CD14-positive monocyte (primary cell): ENCODE measurements at regions not wholly inside any gene's neighbourhood (a gene's known extent, or its start where the extent isn't known, plus 50 kb on each side); places are given as distances from the start of the nearest gene placed in this dataset.

Source experiments
- DNase-seq, 3 donors: peaks; one replicate each; pipeline ENCODE4 v3.0.0-alpha.2; 2011 to 2022
- H2AFZ ChIP-seq: 2 replicates; pipeline ENCODE4 v1.6.0; 2012; ENCODE audit warnings: mild to moderate bottlenecking, low read depth, low read length, inconsistent platforms; ENCODE audit not compliant: insufficient read depth, poor library complexity, severe bottlenecking
- H3K27ac ChIP-seq, 2 donors: 1 replicate in 1 of 2; 2 replicates in 1 of 2; pipeline ENCODE4 v1.5.1; 2012 to 2013; ENCODE audit warnings: low read length in 2 of 2, control low read depth in 1 of 2, inconsistent platforms in 1 of 2, low read depth in 1 of 2, mild to moderate bottlenecking in 1 of 2
- H3K27me3 ChIP-seq, 2 donors: one replicate each; pipeline versions ENCODE4 v1.6.0 to v1.6.1; 2011 to 2013; ENCODE audit warnings: low read length in 2 of 2; ENCODE audit not compliant: control insufficient read depth in 2 of 2, insufficient read depth in 2 of 2
- H3K36me3 ChIP-seq, 2 donors: replicated peaks in 1 of 2; 1 replicate in 1 of 2; 2 replicates in 1 of 2; pipeline versions ENCODE4 v1.5.1 to v1.6.1; 2012 to 2013; ENCODE audit warnings: low read length in 2 of 2, control low read depth in 1 of 2, inconsistent platforms in 1 of 2, mild to moderate bottlenecking in 1 of 2; ENCODE audit not compliant: insufficient read depth in 2 of 2, control insufficient read depth in 1 of 2
- H3K4me1 ChIP-seq, 2 donors: 1 replicate in 1 of 2; 2 replicates in 1 of 2; pipeline versions ENCODE4 v1.5.1 to v1.6.1; 2012 to 2013; ENCODE audit warnings: low read length in 2 of 2, control low read depth in 1 of 2, inconsistent platforms in 1 of 2, mild to moderate bottlenecking in 1 of 2, moderate library complexity in 1 of 2; ENCODE audit not compliant: insufficient read depth in 2 of 2, control insufficient read depth in 1 of 2
- H3K4me2 ChIP-seq: replicated peaks from 2 replicates; pipeline ENCODE3; 2012; ENCODE audit warnings: low read length, moderate library complexity, mild to moderate bottlenecking; ENCODE audit not compliant: poor library complexity, severe bottlenecking; ENCODE audit errors: extremely low read depth
- H3K4me3 ChIP-seq, 3 experiments: fragments of 200-600 bp in 1 of 3; sonication (generic) in 1 of 3; replicated peaks in 1 of 3; 1 replicate in 2 of 3; 2 replicates in 1 of 3; pipeline ENCODE4 v1.5.1; 2011 to 2013; ENCODE audit warnings: low read length in 3 of 3, mild to moderate bottlenecking in 3 of 3, control low read depth in 2 of 3, low read depth in 2 of 3, inconsistent platforms in 1 of 3, moderate library complexity in 1 of 3
- H3K79me2 ChIP-seq: 2 replicates; pipeline ENCODE4 v1.6.0; 2012; ENCODE audit warnings: mild to moderate bottlenecking, control low read depth, inconsistent platforms, low read length, moderate library complexity; ENCODE audit not compliant: insufficient read depth
- H3K9ac ChIP-seq: 2 replicates; pipeline ENCODE4 v1.6.0; 2017; ENCODE audit warnings: low read length, mild to moderate bottlenecking; ENCODE audit not compliant: insufficient read depth, poor library complexity, severe bottlenecking
- H3K9me3 ChIP-seq, 2 donors: replicated peaks in 1 of 2; 1 replicate in 1 of 2; 2 replicates in 1 of 2; pipeline versions ENCODE4 v1.5.1 to v1.6.1; 2012 to 2013; ENCODE audit warnings: low read length in 2 of 2, control low read depth in 1 of 2; ENCODE audit not compliant: control insufficient read depth in 1 of 2, insufficient read depth in 1 of 2
- H4K20me1 ChIP-seq: 2 replicates; pipeline ENCODE4 v1.6.0; 2012; ENCODE audit warnings: mild to moderate bottlenecking, low read length, control low read depth, moderate library complexity; ENCODE audit not compliant: insufficient read depth
- H3K27ac Mint-ChIP-seq, 7 donors: one replicate each; pipeline ENCODE4 v1.8.0; 2020; ENCODE audit warnings: mild to moderate bottlenecking in 7 of 7, mixed read lengths in 7 of 7, moderate library complexity in 6 of 7, inconsistent platforms in 2 of 7
- H3K27me3 Mint-ChIP-seq, 3 donors: one replicate each; pipeline ENCODE4 v1.8.0; 2021 to 2022; ENCODE audit warnings: low read depth in 3 of 3, mild to moderate bottlenecking in 3 of 3, mixed read lengths in 3 of 3, moderate library complexity in 3 of 3, inconsistent platforms in 1 of 3
- H3K36me3 Mint-ChIP-seq, 2 donors: one replicate each; pipeline ENCODE4 v1.8.0; 2020; ENCODE audit warnings: mixed read lengths in 2 of 2, inconsistent platforms in 1 of 2, mild to moderate bottlenecking in 1 of 2
- H3K4me1 Mint-ChIP-seq: one replicate; pipeline ENCODE4 v1.8.0; 2020; ENCODE audit warnings: mild to moderate bottlenecking, mixed read lengths
- H3K4me3 Mint-ChIP-seq, 2 donors: one replicate each; pipeline ENCODE4 v1.8.0; 2020; ENCODE audit warnings: mild to moderate bottlenecking in 2 of 2, mixed read lengths in 2 of 2, moderate library complexity in 1 of 2
- H3K9me3 Mint-ChIP-seq, 7 donors: one replicate each; pipeline ENCODE4 v1.8.0; 2020 to 2022; ENCODE audit warnings: mixed read lengths in 7 of 7, mild to moderate bottlenecking in 6 of 7, moderate library complexity in 6 of 7, inconsistent platforms in 2 of 7
- WGBS: methylation state at CpG from one replicate; pipeline ENCODE4 v1.1.5; 2013; ENCODE audit warnings: missing lambda C conversion rate; ENCODE audit not compliant: insufficient coverage; 5-methylcytosine and 5-hydroxymethylcytosine counted together
- intact Hi-C, 2 donors: fragments of 100-400 bp; cut with micrococcal nuclease; formaldehyde crosslinking; loops; one replicate each; pipeline versions ENCODE4 v1.15.0 to v1.15.1; 2023
- TF ChIP-seq, protein P1 (sequence below): fragments of 200-600 bp; IDR thresholded peaks from one replicate; pipeline ENCODE4 v1.8.0; 2022; ENCODE audit warnings: antibody characterized with exemption, mild to moderate bottlenecking

GRCh38 chr2:16737812-16738211 lies 72.2 kb upstream of the CYRIA start:
- Histone ChIP-seq H3K9me3 (no peaks in the 10 kb centered on the region), H3K4me1 (no peaks in the 10 kb centered on the region), H3K27me3 (no peaks in the 10 kb centered on the region), H3K4me2 (no peak overlapping the region), H3K4me3 (no peak overlapping the region), H3K36me3 (no peaks in the 10 kb centered on the region), H2AFZ (no peak overlapping the region), H3K9ac (no peak overlapping the region), H3K79me2 (no peaks in the 10 kb centered on the region), H4K20me1 (no peaks in the 10 kb centered on the region), H3K27ac (no peak overlapping the region)
- Mint-ChIP-seq H3K9me3 (peaks cover 0 to 2% (median 0%) of the 10 kb centered on the region in 7 donors), H3K4me3 (no peak overlapping the region), H3K27ac (no peak overlapping the region), H3K27me3 (peaks cover 0 to 2% (median 2%) of the 10 kb centered on the region in 3 donors), H3K36me3 (no peaks in the 10 kb centered on the region), H3K4me1 (no peaks in the 10 kb centered on the region)
- no CpG with 5 or more reads among the region's 1 CpG for WGBS
- DNase-seq: no peak
- TF ChIP-seq, protein P1, sequence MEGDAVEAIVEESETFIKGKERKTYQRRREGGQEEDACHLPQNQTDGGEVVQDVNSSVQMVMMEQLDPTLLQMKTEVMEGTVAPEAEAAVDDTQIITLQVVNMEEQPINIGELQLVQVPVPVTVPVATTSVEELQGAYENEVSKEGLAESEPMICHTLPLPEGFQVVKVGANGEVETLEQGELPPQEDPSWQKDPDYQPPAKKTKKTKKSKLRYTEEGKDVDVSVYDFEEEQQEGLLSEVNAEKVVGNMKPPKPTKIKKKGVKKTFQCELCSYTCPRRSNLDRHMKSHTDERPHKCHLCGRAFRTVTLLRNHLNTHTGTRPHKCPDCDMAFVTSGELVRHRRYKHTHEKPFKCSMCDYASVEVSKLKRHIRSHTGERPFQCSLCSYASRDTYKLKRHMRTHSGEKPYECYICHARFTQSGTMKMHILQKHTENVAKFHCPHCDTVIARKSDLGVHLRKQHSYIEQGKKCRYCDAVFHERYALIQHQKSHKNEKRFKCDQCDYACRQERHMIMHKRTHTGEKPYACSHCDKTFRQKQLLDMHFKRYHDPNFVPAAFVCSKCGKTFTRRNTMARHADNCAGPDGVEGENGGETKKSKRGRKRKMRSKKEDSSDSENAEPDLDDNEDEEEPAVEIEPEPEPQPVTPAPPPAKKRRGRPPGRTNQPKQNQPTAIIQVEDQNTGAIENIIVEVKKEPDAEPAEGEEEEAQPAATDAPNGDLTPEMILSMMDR: no peak
- intact Hi-C loops: no loop called here

DNA sequence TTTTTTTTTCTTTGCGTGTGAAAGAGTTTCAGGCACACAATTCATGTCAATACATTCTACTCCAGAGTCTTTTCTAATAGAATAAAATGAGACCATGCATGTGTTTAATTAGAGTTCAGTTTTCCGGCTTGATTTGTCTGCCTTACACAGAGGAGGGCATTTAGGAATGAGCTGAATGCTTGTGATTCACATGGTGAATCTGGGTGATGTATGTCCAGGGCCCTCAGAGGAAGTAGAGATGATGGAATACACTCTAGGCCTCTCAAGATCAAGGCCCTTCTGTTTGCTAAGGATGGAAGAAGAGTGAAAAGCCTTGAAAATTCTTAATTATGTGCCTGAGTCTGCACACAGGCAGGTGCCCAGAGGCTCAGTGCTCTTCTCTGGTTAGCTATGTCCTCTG lies 71.0 kb upstream of the CYRIA start:
- peaks cover 0 to 2% (median 2%) of the 10 kb centered on the region in 3 donors for H3K27me3 Mint-ChIP-seq
- H3K36me3 Mint-ChIP-seq: no peaks in the 10 kb centered on the region
- Histone ChIP-seq H2AFZ (no peak overlapping the region), H3K9me3 (no peaks in the 10 kb centered on the region), H4K20me1 (no peaks in the 10 kb centered on the region), H3K4me1 (no peaks in the 10 kb centered on the region), H3K4me2 (no peak overlapping the region), H3K79me2 (no peaks in the 10 kb centered on the region), H3K27ac (no peak overlapping the region), H3K36me3 (no peaks in the 10 kb centered on the region), H3K9ac (no peak overlapping the region), H3K27me3 (no peaks in the 10 kb centered on the region), H3K4me3 (no peak overlapping the region)
- intact Hi-C loops: no loop called here
- no peaks in the 10 kb centered on the region for H3K4me1 Mint-ChIP-seq
- TF ChIP-seq, protein P1: no peak
- no peak overlapping the region for H3K27ac Mint-ChIP-seq
- WGBS: no CpG with 5 or more reads among the region's 2 CpGs
- peaks cover 0 to 2% (median 0%) of the 10 kb centered on the region in 7 donors for H3K9me3 Mint-ChIP-seq
- DNase-seq: no peak
- H3K4me3 Mint-ChIP-seq: no peak overlapping the region
